Caki2 (cell line): ENCODE measurements at regions not wholly inside any gene's neighbourhood (a gene's known extent, or its start where the extent isn't known, plus 50 kb on each side); places are given as distances from the start of the nearest gene placed in this dataset.
"Not testable (repeated sequence)": the region's sequence is repeated elsewhere in the genome, so short reads cannot be mapped to it uniquely, and the experiment has no call there.

ENCODE experiments used
- DNase-seq: peaks from one replicate; pipeline ENCODE4 v3.0.0-alpha.2; 2015; ENCODE audit warnings: low read depth
- in situ Hi-C: cut with HindIII; loops from 2 replicates; pipeline ENCODE4 v1.10.0; 2016; ENCODE audit warnings: low sequenced_read_pairs, low pct_unique_long_range_greater_than_20kb, mixed read lengths

DNA sequence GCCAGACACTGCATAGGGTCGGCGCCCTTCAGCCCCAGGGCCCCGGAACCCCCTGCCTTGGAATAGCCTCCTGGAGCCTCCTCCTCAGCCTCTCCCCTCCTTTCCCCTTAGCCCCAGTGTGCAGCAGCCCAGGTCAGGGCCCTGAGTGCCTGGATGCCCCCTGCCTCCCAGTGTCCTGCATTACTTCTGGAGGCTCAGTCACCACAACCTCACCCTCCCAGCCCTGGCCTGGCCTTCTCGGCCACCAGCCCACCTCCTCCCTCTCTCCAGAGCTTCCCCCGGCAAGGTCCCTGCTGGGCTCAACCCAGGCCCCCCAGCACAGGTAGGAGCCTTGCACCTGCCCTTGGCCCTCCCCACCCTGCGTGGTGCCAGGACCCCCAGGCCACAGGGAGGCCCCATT is 119.0 kb downstream of the TMEM121 start:
- DNase-seq, in situ Hi-C loops: not testable (repeated sequence)

GRCh38 chr14:105646175-105646574 is 119.8 kb downstream of the TMEM121 start:
- in situ Hi-C loops, result no loop called here
- no peak for DNase-seq

DNA sequence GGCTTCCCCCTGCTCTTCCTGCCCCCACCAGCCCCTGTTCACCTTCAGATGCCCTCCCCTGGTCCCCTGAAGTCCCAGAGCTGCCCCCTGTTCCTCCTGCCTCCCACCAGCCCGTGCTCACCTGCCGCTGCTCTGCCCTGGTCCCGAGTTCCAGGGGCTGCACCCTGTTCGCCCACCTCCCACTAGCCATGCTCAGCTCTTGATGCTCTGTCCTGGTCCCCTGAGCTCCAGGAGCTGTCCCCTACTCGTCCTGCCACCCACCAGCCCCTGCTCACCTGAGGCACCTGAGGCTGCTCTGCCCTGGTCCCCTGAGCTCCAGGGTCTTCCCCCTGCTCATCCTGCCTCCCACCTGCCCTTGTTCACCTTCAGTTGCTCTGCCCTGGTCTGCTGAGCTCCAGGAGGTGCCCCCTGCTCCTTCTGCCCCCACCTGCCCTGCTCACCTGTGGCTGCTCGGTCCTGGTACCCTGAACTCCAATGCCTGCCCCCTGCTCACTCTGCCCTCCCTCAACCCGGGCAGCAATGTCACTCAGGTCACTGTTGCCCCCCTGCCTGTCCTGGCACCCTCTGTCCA is 120.4 kb downstream of the TMEM121 start:
- in situ Hi-C loops, DNase-seq: not testable (repeated sequence)

- DNase-seq, in situ Hi-C loops: not testable (repeated sequence)
Measured at GRCh38 chr14:105647426-105647783, 121.0 kb downstream of the TMEM121 start.

DNA sequence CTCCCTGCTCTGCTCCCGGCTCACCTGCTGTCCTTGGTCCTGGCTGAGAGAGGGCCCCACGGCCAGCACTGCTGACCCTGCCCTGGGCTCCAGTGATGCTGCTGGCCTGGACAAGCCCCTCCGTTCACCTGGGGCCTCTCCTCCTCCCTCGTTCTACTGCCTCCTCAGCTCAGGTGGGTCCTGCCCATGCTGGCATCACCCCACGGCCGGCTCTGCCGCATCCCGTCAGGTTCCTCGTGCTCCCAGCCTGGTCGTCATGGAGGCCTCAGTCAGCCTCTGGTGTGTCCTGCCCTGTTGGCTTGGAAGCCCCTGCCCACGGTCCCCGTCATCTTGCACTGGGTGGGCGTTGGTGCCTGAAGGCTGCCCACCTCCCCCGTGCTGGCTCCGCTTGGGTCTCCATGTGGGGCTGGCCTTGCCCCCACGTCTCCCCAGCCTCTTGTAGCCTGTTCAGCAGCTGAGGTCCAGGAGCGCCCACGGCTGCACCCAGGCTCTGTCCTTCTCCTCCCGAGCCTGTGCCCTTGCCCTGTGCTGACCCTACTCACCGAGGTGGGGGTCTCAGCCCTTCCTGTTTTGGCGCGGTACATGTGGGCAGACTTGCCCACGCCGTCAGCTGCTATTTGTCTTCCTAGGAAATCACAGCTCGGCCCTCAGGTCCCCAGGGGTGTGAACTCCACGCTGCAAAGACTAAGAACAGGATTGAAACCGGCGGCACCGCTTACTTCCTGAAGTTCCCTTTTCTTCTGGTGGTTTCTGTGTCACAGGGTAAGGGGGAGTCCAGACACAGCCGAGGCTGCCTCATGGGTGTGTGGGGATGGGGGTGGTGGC is 121.6 kb downstream of the TMEM121 start:
- no peak for DNase-seq
- in situ Hi-C loops, result no loop called here

GRCh38 chr14:105648609-105649535 is 122.5 kb downstream of the TMEM121 start:
- in situ Hi-C loops, DNase-seq: not testable (repeated sequence)

DNA sequence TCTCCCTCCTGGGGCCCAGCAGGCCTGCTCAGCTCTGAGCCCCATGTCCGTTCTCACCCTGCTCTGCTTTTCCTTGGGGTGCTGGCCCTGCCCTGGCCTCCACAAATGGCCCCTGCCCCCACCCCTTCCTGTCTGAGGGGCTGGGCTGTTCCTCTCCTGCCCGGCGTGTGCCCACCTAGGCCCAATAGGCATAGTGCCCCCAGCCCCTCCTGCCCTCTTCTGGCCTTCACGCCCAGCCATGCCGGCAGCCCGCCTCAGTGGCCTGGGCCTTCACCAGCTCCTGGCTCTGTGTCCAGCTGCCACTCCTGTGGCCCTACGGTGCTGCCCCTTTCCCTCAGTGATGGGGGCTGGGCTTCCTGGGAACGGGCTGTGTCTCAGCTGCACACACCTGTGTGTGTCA is 125.9 kb downstream of the TMEM121 start:
- in situ Hi-C loops, DNase-seq: not testable (repeated sequence)

- in situ Hi-C loops, DNase-seq: not testable (repeated sequence)
Measured at GRCh38 chr14:105653921-105654320, 127.5 kb downstream of the TMEM121 start.

DNA sequence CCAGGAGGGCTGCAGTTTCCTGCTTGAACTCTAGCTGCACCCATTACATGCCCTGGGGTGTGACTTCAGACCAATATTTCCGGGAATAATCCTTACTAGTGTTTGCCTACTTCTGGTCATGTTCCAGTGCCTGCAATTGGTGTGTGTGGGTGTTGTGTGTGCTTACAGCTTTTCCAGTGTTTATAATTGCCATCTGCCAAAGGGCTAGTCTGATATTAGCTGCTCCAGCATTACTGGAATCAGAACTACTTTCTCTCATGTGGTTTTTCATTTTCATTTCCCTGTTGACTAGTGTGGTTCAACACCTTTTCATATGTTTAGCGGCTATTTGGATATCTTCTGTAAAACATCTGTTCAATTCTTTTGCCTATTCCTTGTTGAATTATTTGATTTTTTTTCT is 132.9 kb downstream of the TMEM121 start:
- in situ Hi-C loops, result not testable (repeated sequence)

GRCh38 chr14:105659935-105660527 is 133.6 kb downstream of the TMEM121 start:
- in situ Hi-C loops, result no loop called here
- no peak for DNase-seq

More for the DNA sequence above, 132.9 kb downstream of the TMEM121 start:
- DNase-seq, result not testable (repeated sequence)

DNA sequence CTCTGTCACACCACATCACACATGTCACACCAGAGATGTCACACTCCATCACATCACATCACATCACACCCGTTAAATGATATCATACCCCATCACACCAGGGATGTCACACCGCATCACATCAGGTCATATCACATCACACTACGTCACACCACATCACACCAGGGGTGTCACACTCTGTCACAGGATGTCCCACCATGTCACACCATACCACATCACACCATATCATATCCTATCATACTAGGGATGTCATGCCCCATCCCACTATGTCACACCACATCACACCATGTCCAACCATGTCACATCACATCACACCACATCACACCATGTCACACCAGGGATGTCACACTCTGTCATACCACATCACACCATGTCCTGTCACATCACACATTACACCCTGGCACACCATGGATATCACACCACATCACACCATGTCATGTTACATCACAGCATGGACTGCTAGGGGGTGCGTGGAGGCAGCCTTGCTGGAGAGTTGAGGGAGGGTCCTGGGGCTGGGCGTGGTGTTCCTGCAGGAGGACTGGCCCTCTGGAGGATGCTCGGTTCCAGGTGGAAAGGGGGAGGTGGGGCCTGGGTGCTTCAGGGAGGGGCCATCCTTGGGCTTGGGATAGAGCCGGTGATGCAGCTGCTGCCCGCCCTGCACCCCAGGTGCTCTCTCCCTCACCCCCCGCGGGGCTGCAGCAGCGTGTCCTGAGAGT is 134.6 kb downstream of the TMEM121 start:
- no peak for DNase-seq
- in situ Hi-C loops, result no loop called here

DNA sequence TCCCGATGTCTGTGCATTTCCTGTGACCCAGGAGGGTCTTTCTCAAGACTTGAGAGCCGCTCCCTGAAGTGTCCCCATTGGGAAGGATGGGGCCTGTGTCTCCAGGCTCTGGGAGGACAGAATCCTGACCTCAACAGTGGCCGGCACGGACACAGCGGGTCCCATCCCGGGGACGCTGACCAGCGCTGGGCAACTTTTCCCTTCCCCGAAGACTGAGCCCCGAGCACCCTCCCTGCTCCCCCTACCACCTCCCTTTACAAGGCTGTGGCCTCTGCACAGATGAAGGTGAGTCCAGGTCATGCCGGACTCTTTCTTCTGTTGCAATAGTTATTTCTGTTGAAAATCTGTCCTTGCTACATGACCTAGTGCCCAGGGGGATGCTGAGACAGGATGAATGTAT is 135.7 kb downstream of the TMEM121 start:
- in situ Hi-C loops, DNase-seq: not testable (repeated sequence)

DNA sequence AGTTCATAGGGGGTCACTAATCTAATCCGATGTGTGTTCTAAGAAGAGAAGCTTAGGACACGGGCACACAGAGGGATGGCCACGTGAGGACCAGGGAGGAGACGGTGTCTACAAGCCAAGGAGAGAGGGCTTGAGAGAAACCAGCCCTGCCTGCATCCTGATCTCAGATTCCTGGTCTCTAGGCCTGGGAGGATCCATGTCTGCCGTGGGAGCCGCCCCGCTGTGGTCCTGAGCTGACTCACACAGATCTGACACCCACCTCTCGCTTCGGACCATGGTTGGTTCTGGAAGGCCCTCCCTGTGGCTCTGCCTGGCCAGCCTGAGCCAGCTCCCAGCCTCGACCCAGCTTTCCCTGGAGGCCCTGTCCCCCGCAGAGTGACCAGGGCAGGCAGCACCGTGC is 136.2 kb downstream of the TMEM121 start:
- DNase-seq, in situ Hi-C loops: not testable (repeated sequence)

DNA sequence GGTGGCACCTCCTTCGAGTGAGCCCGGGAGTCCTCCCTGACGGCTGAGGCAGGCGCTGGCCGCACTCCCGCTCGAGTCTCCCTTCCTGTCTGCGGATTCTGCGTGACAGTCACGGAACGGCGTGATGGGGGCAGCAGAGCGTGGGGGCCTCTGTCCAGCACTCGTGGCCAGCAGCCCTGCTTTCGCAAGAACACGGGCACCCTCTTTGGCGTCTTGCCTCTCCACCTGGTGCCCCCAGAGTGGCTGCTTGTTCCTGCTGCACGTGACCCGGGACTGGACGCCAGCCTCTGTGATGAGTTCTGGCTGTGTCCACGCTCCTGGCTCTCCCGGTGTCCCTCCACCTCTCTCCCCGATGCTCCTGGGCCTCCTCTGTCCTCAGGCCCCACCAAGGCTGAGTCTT is 136.9 kb downstream of the TMEM121 start:
- DNase-seq, in situ Hi-C loops: not testable (repeated sequence)

DNA sequence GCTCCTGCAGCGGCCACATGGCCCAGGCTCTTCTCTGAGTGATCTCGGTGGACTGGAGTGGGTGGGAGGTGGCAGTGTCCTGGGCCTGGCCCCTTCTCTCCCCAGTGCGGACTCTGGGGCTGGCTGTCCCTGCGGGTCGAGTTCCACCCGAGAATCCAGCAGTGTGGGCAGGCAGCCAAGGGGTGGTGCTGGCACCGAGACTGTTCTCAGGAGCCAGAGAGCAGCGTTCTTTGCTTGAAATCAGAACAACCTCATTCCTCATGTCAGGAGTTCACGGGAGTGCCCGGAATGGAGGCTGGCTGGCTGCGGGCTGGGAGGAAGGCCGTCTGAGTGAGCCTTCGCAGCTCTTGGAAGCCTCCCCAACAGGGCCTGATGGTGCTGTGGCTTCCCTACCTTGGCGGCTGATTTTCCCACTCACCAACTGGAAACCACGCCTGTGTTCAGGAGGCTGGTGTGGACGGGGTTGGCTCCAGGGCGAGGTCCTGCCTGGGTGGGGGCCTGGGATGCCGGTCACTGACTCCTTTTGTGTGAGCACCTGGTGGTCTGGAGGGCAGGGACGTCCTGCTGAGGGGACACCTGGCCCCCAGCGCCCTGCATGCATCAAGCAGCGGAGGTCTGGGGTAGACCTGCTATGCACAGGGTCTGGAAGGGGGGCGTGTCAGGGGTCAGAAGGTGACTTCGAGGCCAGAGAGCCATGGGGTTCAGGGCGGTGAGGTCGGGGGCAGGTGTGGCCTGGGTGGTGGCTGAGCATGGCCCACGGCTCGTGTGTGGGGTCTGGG is 137.6 kb downstream of the TMEM121 start:
- in situ Hi-C loops, DNase-seq: not testable (repeated sequence)

DNA sequence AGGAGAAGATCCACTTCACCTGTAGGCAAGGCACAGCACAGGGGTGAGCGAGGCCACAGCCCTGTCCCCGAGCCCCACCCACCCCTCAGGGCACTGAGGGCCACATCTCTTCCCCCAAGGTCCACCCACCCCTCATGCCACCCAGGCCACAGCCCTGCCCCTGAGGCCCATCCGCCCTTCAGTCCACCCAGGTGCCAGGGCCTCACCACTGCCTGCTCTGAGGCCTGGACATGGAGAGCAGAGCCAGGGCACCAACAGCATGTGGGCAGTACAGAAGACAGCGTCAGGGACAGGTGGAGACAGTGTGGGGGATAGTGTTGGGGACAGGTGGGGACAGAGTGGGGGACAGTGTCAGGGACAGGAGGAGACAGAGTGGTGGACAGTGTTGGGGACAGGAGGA is 138.3 kb downstream of the TMEM121 start:
- in situ Hi-C loops, result no loop called here
- DNase-seq, result no peak

DNA sequence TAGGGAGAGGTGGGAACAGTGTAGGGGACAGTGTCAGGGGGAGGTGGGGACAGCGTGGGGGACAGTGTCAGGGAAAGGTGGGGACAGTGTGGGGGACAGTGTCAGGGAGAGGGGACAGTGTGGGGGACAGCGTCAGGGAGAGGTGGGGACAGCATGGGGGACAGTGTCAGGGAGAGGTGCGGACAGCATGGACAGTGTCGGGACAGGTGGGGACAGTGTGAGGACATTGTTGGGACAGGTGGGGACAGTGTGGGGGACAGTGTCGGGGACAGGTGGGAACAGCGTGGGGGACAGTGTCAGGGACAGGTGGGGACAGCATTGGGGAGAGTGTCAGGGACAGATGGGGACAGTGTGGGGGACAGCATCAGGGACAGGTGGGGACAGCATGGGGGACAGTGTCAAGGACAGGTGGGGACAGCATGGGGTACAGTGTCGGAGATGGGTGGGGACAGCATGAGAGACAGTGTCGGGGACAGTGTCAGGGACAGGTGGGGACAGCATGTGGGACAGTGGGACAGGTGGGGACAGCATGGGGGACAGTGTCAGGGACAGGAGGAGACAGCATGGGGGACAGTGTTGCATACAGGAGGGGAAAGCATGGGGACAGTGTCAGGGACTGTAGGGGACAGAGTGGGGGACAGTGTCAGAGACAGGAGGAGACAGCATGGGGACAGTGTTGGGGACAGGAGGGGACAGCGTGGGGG is 139.0 kb downstream of the TMEM121 start:
- in situ Hi-C loops, result no loop called here
- no peak for DNase-seq
